ENCODE measurements at regions not wholly inside any gene's neighbourhood (a gene's known extent, or its start where the extent isn't known, plus 50 kb on each side); places are given as distances from the start of the nearest gene placed in this dataset.

DNA sequence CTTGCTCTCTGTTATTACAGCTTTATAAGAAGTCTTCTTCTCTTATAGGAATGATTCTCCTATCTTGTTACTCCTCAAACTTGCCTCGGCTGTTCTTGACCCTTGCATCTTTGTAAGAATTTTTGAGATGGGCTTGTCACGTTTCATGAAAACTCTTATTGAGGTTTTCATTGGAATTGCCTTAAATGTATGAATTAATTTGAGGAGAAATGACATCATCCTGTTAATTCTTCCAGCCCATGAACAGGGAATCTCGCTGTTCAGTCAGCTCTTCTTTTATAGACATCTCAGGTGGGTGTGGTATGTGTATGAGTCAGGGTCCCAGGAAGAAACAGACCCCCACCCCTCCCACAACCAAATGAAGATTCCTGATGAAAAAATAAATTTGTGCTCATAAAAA, 107.1 kb upstream of the MYL2 start:
- TF ChIP-seq TEAD4 (IDR thresholded peaks at IDR 0.05) = no peak
- TF ChIP-seq NFIC (IDR thresholded peaks at IDR 0.05) = no peak
- TF ChIP-seq, protein P1, sequence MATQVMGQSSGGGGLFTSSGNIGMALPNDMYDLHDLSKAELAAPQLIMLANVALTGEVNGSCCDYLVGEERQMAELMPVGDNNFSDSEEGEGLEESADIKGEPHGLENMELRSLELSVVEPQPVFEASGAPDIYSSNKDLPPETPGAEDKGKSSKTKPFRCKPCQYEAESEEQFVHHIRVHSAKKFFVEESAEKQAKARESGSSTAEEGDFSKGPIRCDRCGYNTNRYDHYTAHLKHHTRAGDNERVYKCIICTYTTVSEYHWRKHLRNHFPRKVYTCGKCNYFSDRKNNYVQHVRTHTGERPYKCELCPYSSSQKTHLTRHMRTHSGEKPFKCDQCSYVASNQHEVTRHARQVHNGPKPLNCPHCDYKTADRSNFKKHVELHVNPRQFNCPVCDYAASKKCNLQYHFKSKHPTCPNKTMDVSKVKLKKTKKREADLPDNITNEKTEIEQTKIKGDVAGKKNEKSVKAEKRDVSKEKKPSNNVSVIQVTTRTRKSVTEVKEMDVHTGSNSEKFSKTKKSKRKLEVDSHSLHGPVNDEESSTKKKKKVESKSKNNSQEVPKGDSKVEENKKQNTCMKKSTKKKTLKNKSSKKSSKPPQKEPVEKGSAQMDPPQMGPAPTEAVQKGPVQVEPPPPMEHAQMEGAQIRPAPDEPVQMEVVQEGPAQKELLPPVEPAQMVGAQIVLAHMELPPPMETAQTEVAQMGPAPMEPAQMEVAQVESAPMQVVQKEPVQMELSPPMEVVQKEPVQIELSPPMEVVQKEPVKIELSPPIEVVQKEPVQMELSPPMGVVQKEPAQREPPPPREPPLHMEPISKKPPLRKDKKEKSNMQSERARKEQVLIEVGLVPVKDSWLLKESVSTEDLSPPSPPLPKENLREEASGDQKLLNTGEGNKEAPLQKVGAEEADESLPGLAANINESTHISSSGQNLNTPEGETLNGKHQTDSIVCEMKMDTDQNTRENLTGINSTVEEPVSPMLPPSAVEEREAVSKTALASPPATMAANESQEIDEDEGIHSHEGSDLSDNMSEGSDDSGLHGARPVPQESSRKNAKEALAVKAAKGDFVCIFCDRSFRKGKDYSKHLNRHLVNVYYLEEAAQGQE (IDR thresholded peaks at IDR 0.05; ENCODE audit: low read depth) = no peak
- TF ChIP-seq ZBTB7A (IDR thresholded peaks at IDR 0.05; ENCODE audit: low read depth) = no peak
- no peak for TF ChIP-seq RAD21 (IDR thresholded peaks at IDR 0.05; ENCODE audit: low read depth)

DNA sequence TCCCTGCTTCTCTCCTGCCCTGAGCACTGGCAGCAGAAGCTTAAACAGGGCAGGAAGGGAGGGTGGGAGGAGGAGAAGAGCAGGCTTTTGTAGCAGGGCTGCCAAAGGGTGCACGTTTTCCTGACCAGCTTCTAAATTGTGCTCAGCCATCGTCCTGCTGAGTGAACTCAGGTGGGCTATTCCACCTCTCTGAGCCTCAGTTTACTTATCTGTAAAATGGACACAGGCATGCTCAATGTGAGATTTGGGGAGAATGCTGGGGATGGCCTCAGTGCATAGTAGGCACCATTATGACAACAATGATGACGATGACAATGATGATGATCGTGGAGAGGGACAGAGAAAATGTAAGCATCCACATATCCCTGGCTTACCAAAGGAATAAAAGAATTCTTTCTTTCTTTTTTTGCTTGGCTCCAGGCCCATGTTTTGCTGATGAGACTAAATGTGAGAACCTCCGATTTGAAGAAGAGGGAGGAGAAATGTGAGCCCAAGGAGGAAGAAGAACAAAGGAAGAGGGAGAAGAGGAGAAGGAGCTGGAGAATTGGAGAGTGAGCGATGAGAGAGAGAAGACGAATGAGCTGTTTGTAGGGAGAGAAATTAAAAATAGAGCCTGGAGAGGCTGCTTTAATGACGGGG, 105.5 kb upstream of the MYL2 start:
- TF ChIP-seq CEBPB (IDR thresholded peaks at IDR 0.05) (no peak), RAD21 (IDR thresholded peaks at IDR 0.05; ENCODE audit: low read depth) (no peak), YY1 (IDR thresholded peaks at IDR 0.05; ENCODE audit: low read depth) (no peak), EGR1 (IDR thresholded peaks at IDR 0.05) (no peak), TCF12 (IDR thresholded peaks at IDR 0.05; ENCODE audit: low read depth) (no peak), TAF1 (IDR thresholded peaks at IDR 0.05; ENCODE audit: low read depth) (no peak), EP300 (IDR thresholded peaks at IDR 0.05; ENCODE audit: borderline replicate concordance) (no peak), FOXM1 (IDR thresholded peaks at IDR 0.05; ENCODE audit: borderline replicate concordance, low read depth) (no peak), USF1 (IDR thresholded peaks at IDR 0.05) (no peak), CREB1 (IDR thresholded peaks at IDR 0.05; ENCODE audit: low read depth) (no peak), NFIC (IDR thresholded peaks at IDR 0.05) (no peak), ZBTB7A (IDR thresholded peaks at IDR 0.05; ENCODE audit: low read depth) (no peak), TEAD4 (IDR thresholded peaks at IDR 0.05) (no peak)
- TF ChIP-seq, protein P2, sequence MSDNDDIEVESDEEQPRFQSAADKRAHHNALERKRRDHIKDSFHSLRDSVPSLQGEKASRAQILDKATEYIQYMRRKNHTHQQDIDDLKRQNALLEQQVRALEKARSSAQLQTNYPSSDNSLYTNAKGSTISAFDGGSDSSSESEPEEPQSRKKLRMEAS (IDR thresholded peaks at IDR 0.05) = no peak
- TF ChIP-seq, protein P1 (IDR thresholded peaks at IDR 0.05; ENCODE audit: low read depth) = no peak

- no peak for TF ChIP-seq CREB1 (IDR thresholded peaks at IDR 0.05; ENCODE audit: low read depth)
- no peak for TF ChIP-seq FOXM1 (IDR thresholded peaks at IDR 0.05; ENCODE audit: borderline replicate concordance, low read depth)
- TF ChIP-seq TAF1 (IDR thresholded peaks at IDR 0.05; ENCODE audit: low read depth) = no peak
- no peak for TF ChIP-seq RAD21 (IDR thresholded peaks at IDR 0.05; ENCODE audit: low read depth)
- no peak for TF ChIP-seq USF1 (IDR thresholded peaks at IDR 0.05)
- no peak for TF ChIP-seq EP300 (IDR thresholded peaks at IDR 0.05; ENCODE audit: borderline replicate concordance)
- no peak for TF ChIP-seq CEBPB (IDR thresholded peaks at IDR 0.05)
- no peak for TF ChIP-seq EGR1 (IDR thresholded peaks at IDR 0.05)
- TF ChIP-seq, protein P1 (IDR thresholded peaks at IDR 0.05; ENCODE audit: low read depth) = no peak
- no peak for TF ChIP-seq TEAD4 (IDR thresholded peaks at IDR 0.05)
- TF ChIP-seq, protein P2 (IDR thresholded peaks at IDR 0.05) = no peak
- TF ChIP-seq NFIC (IDR thresholded peaks at IDR 0.05) = no peak
- no peak for TF ChIP-seq TCF12 (IDR thresholded peaks at IDR 0.05; ENCODE audit: low read depth)
- no peak for TF ChIP-seq ZBTB7A (IDR thresholded peaks at IDR 0.05; ENCODE audit: low read depth)
- no peak for TF ChIP-seq YY1 (IDR thresholded peaks at IDR 0.05; ENCODE audit: low read depth)
Measured at GRCh38 chr12:111025301-111025700, 104.9 kb upstream of the MYL2 start.

- peak; percentile 88 for TF ChIP-seq RAD21 (IDR thresholded peaks at IDR 0.05; ENCODE audit: low read depth)
- TF ChIP-seq FOXM1 (IDR thresholded peaks at IDR 0.05; ENCODE audit: borderline replicate concordance, low read depth) = no peak
- no peak for TF ChIP-seq EGR1 (IDR thresholded peaks at IDR 0.05)
- TF ChIP-seq YY1 (IDR thresholded peaks at IDR 0.05; ENCODE audit: low read depth) = no peak
- TF ChIP-seq, protein P2 (IDR thresholded peaks at IDR 0.05) = no peak
Measured at GRCh38 chr12:111024205-111024801, 103.9 kb upstream of the MYL2 start.

All from Ishikawa (cell line).